Heart left ventricle (tissue), 13 donors: ENCODE measurements at regions not wholly inside any gene's neighbourhood (a gene's known extent, or its start where the extent isn't known, plus 50 kb on each side); places are given as distances from the start of the nearest gene placed in this dataset.

ENCODE experiments used
- CTCF ChIP-seq, 12 donors: fragments of 200-600 bp; sonication (generic) in 4 of 12; IDR thresholded peaks; one replicate each; pipeline versions ENCODE4 v1.5.0 to v1.8.0; 2018 to 2022; ENCODE audit warnings: antibody characterized with exemption in 12 of 12, mild to moderate bottlenecking in 5 of 12
- POLR2A ChIP-seq, 2 donors: fragments of 450-650 bp; IDR thresholded peaks; one replicate each; pipeline ENCODE4 v1.6.1; 2017; ENCODE audit warnings: antibody characterized with exemption in 2 of 2, mild to moderate bottlenecking in 2 of 2, moderate library complexity in 2 of 2
- donor health status: ischemic (EF 13 %, LVEDD 7.1; RV severe dilation, severe dysfunction).
- donor health status: DM: no; HTN: yes; CAD: no.
- donor health status: DM: no; HTN: no; CAD: no.
- donor health status: ischemic (EF 25% LVEDD 6.9; RV normal size, moderate dysfunction).
- donor health status: ischemic (EF 25% LVEDD 5.7; RV mildly dilated, moderate dysfunction).
- donor health status: ischemic (EF 35%, LVEDD 5.7; RV mildly dilated, moderate dysfunction).
- donor health status: nonischemic (EF 11% LVEDD 7.7; RV severe dilation, severe dysfunction).
- donor health status: DM: yes; HTN: yes; CAD: no.
- donor health status: PGD.
- donor health status: ischemic (EF 29% LVEDD 5.4; RV normal size, mild dysfunction).
- donor health status: nonischemic (EF 23%, LVEDD 6.1; RV moderate dilation, normal function).

GRCh38 chr2:198347946-198348345 is 543.6 kb downstream of the PLCL1 start:
- TF ChIP-seq CTCF (IDR thresholded peaks at IDR 0.05), result no peak
- TF ChIP-seq POLR2A (IDR thresholded peaks at IDR 0.05), result no peak
